Endothelial cell of umbilical vein (primary cell): ENCODE measurements at regions not wholly inside any gene's neighbourhood (a gene's known extent, or its start where the extent isn't known, plus 50 kb on each side); places are given as distances from the start of the nearest gene placed in this dataset.

Source experiments
- BruUV-seq: library from RNA; stranded (reverse); fragments of 400-500 nt; replicated peaks from 2 replicates; lab custom pipeline; 2021; lab: Mats Ljungman, UMichigan
- CTCF ChIA-PET: fragments of 300-600, 350-600 bp; sonication (Branson Sonifier 250); formaldehyde crosslinking; loops from one replicate; lab custom pipeline; 2021; ENCODE audit warnings: antibody characterized with exemption, inconsistent platforms; lab: Charles Lee
- POLR2A ChIA-PET: fragments of 300-600, 350-600 bp; sonication (Branson Sonifier 250); formaldehyde crosslinking; loops from one replicate; lab custom pipeline; 2021; ENCODE audit warnings: antibody characterized with exemption, inconsistent platforms; lab: Charles Lee
- DNase-seq: peaks from one replicate; pipeline ENCODE4 v3.0.0-alpha.2; 2011; ENCODE audit warnings: low read depth, low spot score
- FAIRE-seq: peaks from 2 replicates; lab custom pipeline; 2011; peaks lifted over from hg19 to GRCh38; lab: Jason Lieb, UNC
- H2AFZ ChIP-seq: 2 replicates; pipeline ENCODE4 v1.6.0; 2012; ENCODE audit warnings: low read depth, low read length, control low read depth, inconsistent platforms
- H3K27ac ChIP-seq: 2 replicates; pipeline ENCODE4 v1.5.1; 2011; ENCODE audit warnings: low read depth, mild to moderate bottlenecking, control low read depth, low read length, moderate library complexity; ENCODE audit not compliant: insufficient read depth
- H3K27me3 ChIP-seq, 2 experiments: 2 replicates each; pipeline versions ENCODE4 v1.6.0 to v1.6.1; 2011; ENCODE audit warnings: low read length in 2 of 2, mixed read lengths in 1 of 2; ENCODE audit not compliant: control insufficient read depth in 2 of 2, insufficient read depth in 2 of 2
- H3K36me3 ChIP-seq, 2 experiments: 2 replicates in 1 of 2; 3 replicates in 1 of 2; pipeline ENCODE4 v1.5.1; 2011; ENCODE audit warnings: low read length in 2 of 2, mild to moderate bottlenecking in 1 of 2, moderate library complexity in 1 of 2; ENCODE audit not compliant: control insufficient read depth in 2 of 2, insufficient read depth in 2 of 2; ENCODE audit errors: extremely low read depth in 1 of 2
- H3K4me1 ChIP-seq: 3 replicates; pipeline ENCODE4 v1.5.1; 2011; ENCODE audit warnings: mild to moderate bottlenecking, low read length; ENCODE audit not compliant: control insufficient read depth, insufficient read depth; ENCODE audit errors: extremely low read depth
- H3K4me2 ChIP-seq: 2 replicates; pipeline ENCODE4 v1.6.1; 2011; ENCODE audit warnings: low read length, control low read depth, mixed read lengths; ENCODE audit not compliant: insufficient read depth
- H3K4me3 ChIP-seq, 3 experiments: fragments of 200-600 bp in 1 of 3; sonication (generic), shearing (Covaris generic) in 1 of 3; replicated peaks in 1 of 3; 2 replicates each; pipeline ENCODE4 v1.5.1; 2011 to 2016; ENCODE audit warnings: control low read depth in 3 of 3, low read length in 3 of 3, mild to moderate bottlenecking in 2 of 3, inconsistent platforms in 1 of 3, low read depth in 1 of 3, moderate library complexity in 1 of 3; ENCODE audit not compliant: insufficient read depth in 1 of 3
- H3K79me2 ChIP-seq: 2 replicates; pipeline ENCODE4 v1.6.0; 2012; ENCODE audit warnings: low read length, inconsistent platforms; ENCODE audit not compliant: control insufficient read depth, insufficient read depth
- H3K9ac ChIP-seq: replicated peaks from 2 replicates; pipeline ENCODE3; 2011; ENCODE audit warnings: low read length, control low read depth; ENCODE audit not compliant: insufficient read depth; ENCODE audit errors: extremely low read depth
- H3K9me1 ChIP-seq: replicated peaks from 3 replicates; pipeline ENCODE4 v1.6.0; 2011; ENCODE audit warnings: mild to moderate bottlenecking, low read length; ENCODE audit not compliant: control insufficient read depth, insufficient read depth; ENCODE audit errors: extremely low read depth
- H3K9me3 ChIP-seq: replicated peaks from 2 replicates; pipeline ENCODE4 v1.5.1; 2012; ENCODE audit warnings: low read length, inconsistent platforms; ENCODE audit not compliant: control insufficient read depth, insufficient read depth
- H4K20me1 ChIP-seq: replicated peaks from 2 replicates; pipeline ENCODE3; 2011; ENCODE audit warnings: mild to moderate bottlenecking, low read length; ENCODE audit not compliant: control insufficient read depth, insufficient read depth; ENCODE audit errors: extremely low read depth
- CTCF ChIP-seq, 2 donors: IDR thresholded peaks; 1 replicate in 1 of 2; 2 replicates in 1 of 2; pipeline ENCODE4 v1.5.1; 2011; ENCODE audit warnings: low read length in 2 of 2, mild to moderate bottlenecking in 2 of 2, moderate library complexity in 2 of 2, control low read depth in 1 of 2, inconsistent platforms in 1 of 2, low read depth in 1 of 2; ENCODE audit not compliant: insufficient read depth in 1 of 2; ENCODE audit errors: extremely low read depth in 1 of 2
- EZH2 ChIP-seq: IDR thresholded peaks from 2 replicates; pipeline ENCODE4 v1.6.1; 2012; ENCODE audit warnings: borderline replicate concordance, low read depth, mild to moderate bottlenecking, moderate library complexity, low read length, inconsistent platforms; ENCODE audit not compliant: severe bottlenecking
- GATA2 ChIP-seq: IDR thresholded peaks from 2 replicates; pipeline ENCODE4 v1.7.0; 2011; ENCODE audit warnings: low read depth, mild to moderate bottlenecking, moderate library complexity, mixed read lengths, low read length; ENCODE audit not compliant: insufficient read length, insufficient read depth
- JUN ChIP-seq: IDR thresholded peaks from 2 replicates; pipeline ENCODE4 v1.6.1; 2011; ENCODE audit warnings: borderline replicate concordance, low read depth; ENCODE audit not compliant: insufficient read length, insufficient read depth
- MYC ChIP-seq: IDR thresholded peaks from one replicate; pipeline ENCODE4 v1.6.1; 2011; ENCODE audit warnings: mild to moderate bottlenecking, low read depth, low read length
- POLR2A ChIP-seq: IDR thresholded peaks from 2 replicates; pipeline ENCODE4 v1.6.1; 2012; ENCODE audit warnings: low read depth, mild to moderate bottlenecking, control low read depth, low read length
- POLR2AphosphoS5 ChIP-seq: IDR thresholded peaks from 2 replicates; pipeline ENCODE4 v1.6.1; 2012; ENCODE audit warnings: low read depth, mild to moderate bottlenecking, control low read depth, low read length, moderate library complexity; ENCODE audit not compliant: insufficient read depth
- dilution Hi-C: fragments of 300-500 bp; cut with MboI; formaldehyde crosslinking; loops from one replicate; pipeline ENCODE4 v1.15.0; 2019; ENCODE audit warnings: low sequenced_read_pairs; ENCODE audit not compliant: extremely low pct_ligation_motif_present
- intact Hi-C: fragments of 100-400 bp; cut with micrococcal nuclease; formaldehyde crosslinking; loops from one replicate; pipeline ENCODE4 v1.10.0; 2022
- TF ChIP-seq, protein P1 (sequence below): IDR thresholded peaks from 2 replicates; pipeline ENCODE4 v1.6.1; 2011; ENCODE audit not compliant: insufficient read depth, insufficient read length

DNA sequence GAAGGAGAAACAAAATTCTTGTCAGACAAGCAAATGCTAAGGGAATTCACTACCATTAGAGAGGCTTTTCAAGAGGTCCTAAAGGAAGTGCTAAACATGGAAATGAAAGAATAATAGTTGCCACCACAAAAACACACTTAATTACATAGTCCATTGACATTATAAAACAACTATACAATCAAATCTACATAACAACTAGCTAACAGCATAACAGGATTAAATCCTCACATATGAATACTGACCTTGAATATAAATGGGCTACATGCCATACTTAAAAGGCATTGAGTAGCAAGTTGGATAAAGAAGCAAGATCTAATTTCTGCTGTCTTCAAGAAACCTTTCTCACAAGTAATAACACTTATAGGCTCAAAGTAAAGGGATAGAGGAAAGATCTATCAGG, 811.5 kb upstream of the CITED2 start:
- no peaks in the 10 kb centered on the region for H3K9me3 ChIP-seq
- dilution Hi-C loops (no loop called here), intact Hi-C loops (no loop called here)
- DNase-seq (no peak), FAIRE-seq (no peak)
- CTCF ChIA-PET = interaction anchor here (1.0 kb wide), 1 partner anchor 817 kb away, joined by 3 read pairs; no protein-coding TSS in a partner anchor
- no peak overlapping the region for H3K4me3 ChIP-seq
- no TSS peak for BruUV-seq
- H4K20me1 ChIP-seq = no peaks in the 10 kb centered on the region
- H3K27me3 ChIP-seq = no peaks in the 10 kb centered on the region
- H3K4me2 ChIP-seq = no peak overlapping the region
- H3K36me3 ChIP-seq = no peaks in the 10 kb centered on the region
- no peaks in the 10 kb centered on the region for H3K9me1 ChIP-seq
- no peak for TF ChIP-seq MYC
- no peak for TF ChIP-seq POLR2A
- no peak for TF ChIP-seq EZH2
- no peak for TF ChIP-seq GATA2
- TF ChIP-seq CTCF (IDR thresholded peaks at IDR 0.05; ENCODE audit: extremely low read depth in 1 of 2, insufficient read depth in 1 of 2, low read depth in 1 of 2, low read length in 2 of 2) = no peak
- TF ChIP-seq, protein P1, sequence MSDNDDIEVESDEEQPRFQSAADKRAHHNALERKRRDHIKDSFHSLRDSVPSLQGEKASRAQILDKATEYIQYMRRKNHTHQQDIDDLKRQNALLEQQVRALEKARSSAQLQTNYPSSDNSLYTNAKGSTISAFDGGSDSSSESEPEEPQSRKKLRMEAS = no peak
- no peak overlapping the region for H3K9ac ChIP-seq
- POLR2A ChIA-PET = no interaction called here
- H3K4me1 ChIP-seq = no peaks in the 10 kb centered on the region
- no peak overlapping the region for H2AFZ ChIP-seq
- H3K27ac ChIP-seq = no peak overlapping the region
- H3K79me2 ChIP-seq = no peaks in the 10 kb centered on the region

GRCh38 chr6:140183881-140184280, 809.4 kb upstream of the CITED2 start:
- BruUV-seq = no TSS peak
- TF ChIP-seq JUN (no peak), POLR2A (no peak), CTCF (IDR thresholded peaks at IDR 0.05; ENCODE audit: extremely low read depth in 1 of 2, insufficient read depth in 1 of 2, low read depth in 1 of 2, low read length in 2 of 2) (no peak), GATA2 (no peak), POLR2AphosphoS5 (no peak)
- TF ChIP-seq, protein P1 = no peak
- H3K27me3 ChIP-seq = no peaks in the 10 kb centered on the region
- H3K4me1 ChIP-seq = no peaks in the 10 kb centered on the region
- H3K9me1 ChIP-seq = no peaks in the 10 kb centered on the region
- dilution Hi-C loops = no loop called here
- no peak overlapping the region for H3K4me3 ChIP-seq
- DNase-seq = no peak
- H2AFZ ChIP-seq = no peak overlapping the region
- H4K20me1 ChIP-seq = no peaks in the 10 kb centered on the region
- CTCF ChIA-PET = interaction anchor here (0.7 to 1.2 kb wide), 2 partner anchors 25 to 27 kb away, joined by 3 read pairs; no protein-coding TSS in a partner anchor
- no peaks in the 10 kb centered on the region for H3K79me2 ChIP-seq
- H3K9me3 ChIP-seq = no peaks in the 10 kb centered on the region
- H3K27ac ChIP-seq = no peak overlapping the region
- no peak overlapping the region for H3K4me2 ChIP-seq
- H3K9ac ChIP-seq = no peak overlapping the region
- H3K36me3 ChIP-seq = no peaks in the 10 kb centered on the region
- FAIRE-seq = no peak
- intact Hi-C loops = no loop called here
- POLR2A ChIA-PET = no interaction called here
